ENCODE measurements at regions not wholly inside any gene's neighbourhood (a gene's known extent, or its start where the extent isn't known, plus 50 kb on each side); places are given as distances from the start of the nearest gene placed in this dataset.

GRCh38 chr7:125423458-125424155 lies 494.0 kb upstream of the POT1 start:
- TF ChIP-seq CTCF (IDR thresholded peaks at IDR 0.05) (no peak), ZFX (IDR thresholded peaks at IDR 0.05; ENCODE audit: borderline replicate concordance) (no peak)
